ENCODE measurements at regions not wholly inside any gene's neighbourhood (a gene's known extent, or its start where the extent isn't known, plus 50 kb on each side); places are given as distances from the start of the nearest gene placed in this dataset.

- no peak for DNase-seq (ENCODE audit: low read depth in 2 of 2)
These were observed 355.7 kb upstream of the TMEM132C start for GRCh38 chr12:127911291-127911690.

GRCh38 chr12:127912035-127912665, 354.8 kb upstream of the TMEM132C start:
- DNase-seq (ENCODE audit: low read depth in 2 of 2): no peak

DNA sequence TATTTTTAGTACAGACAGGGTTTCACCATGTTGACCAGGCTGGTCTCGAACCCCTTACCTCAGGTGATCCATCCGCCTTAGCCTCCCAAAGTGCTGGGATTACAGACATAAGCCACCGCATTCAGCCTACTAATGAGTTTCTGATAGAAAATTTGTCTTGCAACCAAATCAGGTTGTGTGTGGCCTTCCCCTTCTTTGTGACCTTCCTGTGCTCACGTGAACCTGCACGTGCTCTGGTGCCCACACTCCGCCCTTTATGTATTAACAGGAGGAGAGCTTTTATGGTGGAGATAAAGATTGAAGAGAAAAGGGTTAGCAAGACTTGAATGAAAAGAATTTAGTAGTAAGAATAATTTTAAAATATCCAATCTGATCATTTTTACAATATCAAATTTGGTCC, 343.5 kb upstream of the TMEM132C start:
- no peak for DNase-seq (ENCODE audit: low read depth in 2 of 2)

- DNase-seq (ENCODE audit: low read depth in 2 of 2): peak in 1 of 2 donors; percentile 11
These were observed 341.0 kb upstream of the TMEM132C start for GRCh38 chr12:127925971-127926370.

DNA sequence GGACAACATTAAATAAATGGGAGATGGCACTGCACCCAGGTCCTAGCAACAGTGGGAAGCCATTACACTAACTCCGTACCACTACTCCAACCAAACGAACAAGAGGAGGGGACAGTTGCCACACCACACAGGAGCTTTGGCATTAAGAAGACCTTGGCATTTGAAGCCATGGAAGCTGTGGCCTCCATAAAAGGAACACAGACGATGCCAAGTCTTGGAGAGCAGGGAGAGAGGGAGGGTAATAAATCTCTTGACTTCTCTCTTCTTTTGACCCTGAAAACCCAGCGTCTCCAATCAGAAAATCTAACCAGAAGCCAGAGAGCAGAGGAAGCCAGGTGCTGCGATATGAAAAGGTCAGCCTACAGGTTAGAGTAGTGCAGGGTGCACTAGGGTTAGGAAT, 338.8 kb upstream of the TMEM132C start:
- no peak for DNase-seq (ENCODE audit: low read depth in 2 of 2)

- peak in 1 of 2 donors; percentile 44 for DNase-seq (ENCODE audit: low read depth in 2 of 2)
These were observed 338.1 kb upstream of the TMEM132C start for GRCh38 chr12:127928615-127929571.

- no peak for DNase-seq (ENCODE audit: low read depth in 2 of 2)
These were observed 336.8 kb upstream of the TMEM132C start for GRCh38 chr12:127930122-127930521.

DNA sequence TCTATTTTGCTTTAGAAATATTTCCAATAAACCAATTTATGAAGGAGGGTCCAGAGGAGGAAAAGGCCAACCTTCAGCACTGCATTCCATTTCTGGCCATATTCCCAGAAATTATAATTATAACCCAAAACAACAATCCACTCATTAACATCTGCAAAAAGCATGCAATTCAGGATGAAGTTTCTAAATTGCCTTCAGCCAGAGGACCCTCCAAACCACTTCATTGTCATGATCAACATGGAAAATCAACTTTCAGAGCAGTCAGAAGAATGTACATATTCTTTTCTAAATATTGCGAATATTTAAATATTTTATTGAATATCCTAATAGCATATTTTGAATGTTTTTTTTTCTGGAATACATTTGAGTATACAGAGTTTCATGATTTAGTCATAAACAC, 332.6 kb upstream of the TMEM132C start:
- no peak for DNase-seq (ENCODE audit: low read depth in 2 of 2)

- no peak for DNase-seq (ENCODE audit: low read depth in 2 of 2)
These were observed 330.5 kb upstream of the TMEM132C start for GRCh38 chr12:127936463-127936862.

GRCh38 chr12:127941332-127941731, 325.6 kb upstream of the TMEM132C start:
- DNase-seq (ENCODE audit: low read depth in 2 of 2): no peak

- no peak for DNase-seq (ENCODE audit: low read depth in 2 of 2)
These were observed 324.0 kb upstream of the TMEM132C start for GRCh38 chr12:127942981-127943380.

- DNase-seq (ENCODE audit: low read depth in 2 of 2): no peak
These were observed 323.3 kb upstream of the TMEM132C start for GRCh38 chr12:127943481-127944210.

GRCh38 chr12:127944211-127944899, 322.6 kb upstream of the TMEM132C start:
- DNase-seq (ENCODE audit: low read depth in 2 of 2): no peak

- DNase-seq (ENCODE audit: low read depth in 2 of 2): no peak
These were observed 309.8 kb upstream of the TMEM132C start for GRCh38 chr12:127957001-127957660.

GRCh38 chr12:127962303-127962702, 304.7 kb upstream of the TMEM132C start:
- DNase-seq (ENCODE audit: low read depth in 2 of 2): no peak

- DNase-seq (ENCODE audit: low read depth in 2 of 2): no peak
These were observed 303.0 kb upstream of the TMEM132C start for GRCh38 chr12:127963933-127964332.

DNA sequence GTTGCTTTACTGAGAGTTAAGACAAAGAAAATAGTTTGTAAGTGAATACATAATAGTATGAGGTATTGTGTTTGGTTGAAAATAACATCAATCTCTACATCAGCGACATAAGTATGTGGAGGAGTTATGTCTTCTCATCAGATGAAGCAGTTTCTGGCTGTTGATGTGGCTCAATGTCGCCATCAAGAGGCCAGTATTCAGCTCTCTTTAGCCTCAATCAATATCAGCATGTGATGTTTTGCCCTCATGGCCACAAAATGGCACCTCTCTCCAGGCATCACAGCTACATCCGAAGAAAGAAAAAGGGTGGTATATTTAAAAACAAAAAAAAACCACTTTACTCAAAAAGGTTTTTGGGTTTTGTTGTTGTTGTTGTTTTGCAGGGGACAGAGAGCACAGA, 302.3 kb upstream of the TMEM132C start:
- no peak for DNase-seq (ENCODE audit: low read depth in 2 of 2)

GRCh38 chr12:127966331-127966730, 300.6 kb upstream of the TMEM132C start:
- DNase-seq (ENCODE audit: low read depth in 2 of 2): no peak

GRCh38 chr12:127970491-127970890, 296.5 kb upstream of the TMEM132C start:
- no peak for DNase-seq (ENCODE audit: low read depth in 2 of 2)

GRCh38 chr12:127980585-127980984, 286.4 kb upstream of the TMEM132C start:
- DNase-seq (ENCODE audit: low read depth in 2 of 2): no peak

- DNase-seq (ENCODE audit: low read depth in 2 of 2): no peak
These were observed 285.1 kb upstream of the TMEM132C start for GRCh38 chr12:127981875-127982274.

Data from lung microvascular endothelial cell (primary cell).